Lower leg skin (tissue), 3 donors: ENCODE measurements at regions not wholly inside any gene's neighbourhood (a gene's known extent, or its start where the extent isn't known, plus 50 kb on each side); places are given as distances from the start of the nearest gene placed in this dataset.

Source experiments
- POLR2A ChIP-seq, 2 donors: fragments of 450-650 bp; IDR thresholded peaks; one replicate each; pipeline ENCODE4 v1.6.1; 2016 to 2017; ENCODE audit warnings: antibody characterized with exemption in 2 of 2, mild to moderate bottlenecking in 1 of 2, moderate library complexity in 1 of 2
- TF ChIP-seq, protein P1 (sequence below), 3 donors: fragments of 450-650 bp; IDR thresholded peaks; one replicate each; pipeline ENCODE4 v1.5.1; 2016; ENCODE audit warnings: antibody characterized with exemption in 3 of 3, mild to moderate bottlenecking in 3 of 3, moderate library complexity in 2 of 3

DNA sequence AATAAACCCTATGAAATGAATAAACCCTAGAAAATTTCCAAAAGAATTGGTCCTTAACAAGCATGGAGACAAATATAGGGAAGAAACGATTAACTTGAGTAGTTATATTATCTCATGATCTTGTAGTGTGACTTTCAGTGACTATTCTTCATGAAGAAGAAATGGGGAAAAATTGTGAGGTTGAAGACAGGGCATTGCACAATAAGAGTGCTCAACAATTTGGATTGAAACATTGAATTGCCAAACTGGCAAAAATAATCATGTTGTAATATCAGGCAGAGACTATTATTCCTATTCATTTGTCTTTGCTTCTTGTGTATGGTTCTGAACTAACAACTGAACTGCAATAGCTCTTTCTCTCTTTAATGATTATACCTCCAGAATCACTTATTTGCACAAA is 605.1 kb downstream of the PCDH7 start:
- TF ChIP-seq, protein P1, sequence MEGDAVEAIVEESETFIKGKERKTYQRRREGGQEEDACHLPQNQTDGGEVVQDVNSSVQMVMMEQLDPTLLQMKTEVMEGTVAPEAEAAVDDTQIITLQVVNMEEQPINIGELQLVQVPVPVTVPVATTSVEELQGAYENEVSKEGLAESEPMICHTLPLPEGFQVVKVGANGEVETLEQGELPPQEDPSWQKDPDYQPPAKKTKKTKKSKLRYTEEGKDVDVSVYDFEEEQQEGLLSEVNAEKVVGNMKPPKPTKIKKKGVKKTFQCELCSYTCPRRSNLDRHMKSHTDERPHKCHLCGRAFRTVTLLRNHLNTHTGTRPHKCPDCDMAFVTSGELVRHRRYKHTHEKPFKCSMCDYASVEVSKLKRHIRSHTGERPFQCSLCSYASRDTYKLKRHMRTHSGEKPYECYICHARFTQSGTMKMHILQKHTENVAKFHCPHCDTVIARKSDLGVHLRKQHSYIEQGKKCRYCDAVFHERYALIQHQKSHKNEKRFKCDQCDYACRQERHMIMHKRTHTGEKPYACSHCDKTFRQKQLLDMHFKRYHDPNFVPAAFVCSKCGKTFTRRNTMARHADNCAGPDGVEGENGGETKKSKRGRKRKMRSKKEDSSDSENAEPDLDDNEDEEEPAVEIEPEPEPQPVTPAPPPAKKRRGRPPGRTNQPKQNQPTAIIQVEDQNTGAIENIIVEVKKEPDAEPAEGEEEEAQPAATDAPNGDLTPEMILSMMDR (IDR thresholded peaks at IDR 0.05) = no peak
- no peak for TF ChIP-seq POLR2A (IDR thresholded peaks at IDR 0.05)
